ENCODE measurements at regions not wholly inside any gene's neighbourhood (a gene's known extent, or its start where the extent isn't known, plus 50 kb on each side); places are given as distances from the start of the nearest gene placed in this dataset.

- no peak for DNase-seq
Measured at GRCh38 chr6:12221856-12222255, 68.3 kb upstream of the EDN1 start.

- no peak for DNase-seq
Measured at GRCh38 chr6:12222405-12223366, 67.5 kb upstream of the EDN1 start.

- DNase-seq = no peak
Measured at GRCh38 chr6:12223383-12223782, 66.8 kb upstream of the EDN1 start.

GRCh38 chr6:12224251-12224650, 65.9 kb upstream of the EDN1 start:
- DNase-seq = no peak

- DNase-seq = no peak
Measured at GRCh38 chr6:12228447-12229146, 61.6 kb upstream of the EDN1 start.

- no peak for DNase-seq
Measured at GRCh38 chr6:12229332-12229731, 60.8 kb upstream of the EDN1 start.

GRCh38 chr6:12230523-12230922, 59.6 kb upstream of the EDN1 start:
- no peak for DNase-seq

GRCh38 chr6:12232339-12232738, 57.8 kb upstream of the EDN1 start:
- no peak for DNase-seq

- no peak for DNase-seq
Measured at GRCh38 chr6:12232821-12233220, 57.3 kb upstream of the EDN1 start.

- DNase-seq = peak in 42 of 58 donors; percentile 6 to 81 (median 28)
Measured at GRCh38 chr6:12233693-12234571, 56.2 kb upstream of the EDN1 start.

GRCh38 chr6:12235341-12235740, 54.8 kb upstream of the EDN1 start:
- no peak for DNase-seq

- no peak for DNase-seq
Measured at GRCh38 chr6:12238219-12238618, 51.9 kb upstream of the EDN1 start.
